ENCODE measurements at regions not wholly inside any gene's neighbourhood (a gene's known extent, or its start where the extent isn't known, plus 50 kb on each side); places are given as distances from the start of the nearest gene placed in this dataset.
A peak's percentile ranks its signal among the peaks of the same experiment; 100 is the strongest.
"Not testable (repeated sequence)": the region's sequence is repeated elsewhere in the genome, so short reads cannot be mapped to it uniquely, and the experiment has no call there.

GRCh38 chr9:135405145-135405464 is 74.5 kb upstream of the PPP1R26 start:
- not testable (repeated sequence) for DNase-seq (ENCODE audit: low read depth)

GRCh38 chr9:135408476-135409254 is 70.9 kb upstream of the PPP1R26 start:
- no peak for DNase-seq (ENCODE audit: low read depth)

GRCh38 chr9:135409286-135410200 is 70.0 kb upstream of the PPP1R26 start:
- no peak for DNase-seq (ENCODE audit: low read depth)

GRCh38 chr9:135410421-135410820 is 69.2 kb upstream of the PPP1R26 start:
- DNase-seq (ENCODE audit: low read depth) = no peak

- DNase-seq (ENCODE audit: low read depth) = no peak
Observed at GRCh38 chr9:135410831-135411473, 68.6 kb upstream of the PPP1R26 start.

- DNase-seq (ENCODE audit: low read depth) = not testable (repeated sequence)
Observed at GRCh38 chr9:135411605-135412004, 68.0 kb upstream of the PPP1R26 start.

- peak; percentile 47 for DNase-seq (ENCODE audit: low read depth)
Observed at GRCh38 chr9:135412315-135413085, 67.1 kb upstream of the PPP1R26 start.

- DNase-seq (ENCODE audit: low read depth) = no peak
Observed at GRCh38 chr9:135413086-135413375, 66.6 kb upstream of the PPP1R26 start.

GRCh38 chr9:135413461-135413860 is 66.1 kb upstream of the PPP1R26 start:
- no peak for DNase-seq (ENCODE audit: low read depth)

GRCh38 chr9:135414293-135414692 is 65.3 kb upstream of the PPP1R26 start:
- no peak for DNase-seq (ENCODE audit: low read depth)

- DNase-seq (ENCODE audit: low read depth) = no peak
Observed at GRCh38 chr9:135415586-135415985, 64.0 kb upstream of the PPP1R26 start.

- no peak for DNase-seq (ENCODE audit: low read depth)
Observed at GRCh38 chr9:135416664-135417290, 62.8 kb upstream of the PPP1R26 start.

- DNase-seq (ENCODE audit: low read depth) = no peak
Observed at GRCh38 chr9:135418161-135418560, 61.4 kb upstream of the PPP1R26 start.

- no peak for DNase-seq (ENCODE audit: low read depth)
Observed at GRCh38 chr9:135419106-135419505, 60.5 kb upstream of the PPP1R26 start.

GRCh38 chr9:135422341-135422944 is 57.1 kb upstream of the PPP1R26 start:
- DNase-seq (ENCODE audit: low read depth) = no peak

GRCh38 chr9:135423725-135424124 is 55.9 kb upstream of the PPP1R26 start:
- DNase-seq (ENCODE audit: low read depth) = no peak
